ENCODE measurements at regions not wholly inside any gene's neighbourhood (a gene's known extent, or its start where the extent isn't known, plus 50 kb on each side); places are given as distances from the start of the nearest gene placed in this dataset.

- no peaks in the 10 kb centered on the region for H3K27me3 ChIP-seq (ENCODE audit: insufficient read depth, low read depth, low read length)
- no peaks in the 10 kb centered on the region for H3K9me3 ChIP-seq (ENCODE audit: low read length)
- no peak overlapping the region for H3K4me3 ChIP-seq (ENCODE audit: low read length)
- TF ChIP-seq EZH2 (IDR thresholded peaks at IDR 0.05; ENCODE audit: borderline replicate concordance, insufficient read depth, low read length, poor library complexity, severe bottlenecking) (no peak), MXI1 (conservative IDR thresholded peaks at IDR 0.05; ENCODE audit: poor library complexity, severe bottlenecking) (no peak), TAF1 (IDR thresholded peaks at IDR 0.05; ENCODE audit: low read depth) (no peak), REST (IDR thresholded peaks at IDR 0.05; ENCODE audit: borderline replicate concordance) (no peak), SMC3 (conservative IDR thresholded peaks at IDR 0.05; ENCODE audit: poor library complexity) (no peak), POLR2AphosphoS5 (IDR thresholded peaks at IDR 0.05) (no peak), RAD21 (conservative IDR thresholded peaks at IDR 0.05) (no peak), CTCF (IDR thresholded peaks at IDR 0.05; ENCODE audit: poor library complexity, severe bottlenecking) (no peak), EP300 (conservative IDR thresholded peaks at IDR 0.05; ENCODE audit: poor library complexity, severe bottlenecking) (no peak)
- no peaks in the 10 kb centered on the region for H4K20me1 ChIP-seq (ENCODE audit: insufficient read depth)
- H3K36me3 ChIP-seq (ENCODE audit: insufficient read depth, low read length), result no peaks in the 10 kb centered on the region
- H3F3A ChIP-seq (ENCODE audit: insufficient read depth, low read length, poor library complexity, severe bottlenecking), result no peaks in the 10 kb centered on the region
- H2AFZ ChIP-seq (ENCODE audit: low read depth, low read length), result no peak overlapping the region
- no peak overlapping the region for H3K27ac ChIP-seq (ENCODE audit: low read length)
- H3K79me2 ChIP-seq (replicated peaks; ENCODE audit: insufficient read depth, low read length), result no peaks in the 10 kb centered on the region
- no peak overlapping the region for H3K9ac ChIP-seq (ENCODE audit: low read length)
- H3K9me2 ChIP-seq (ENCODE audit: insufficient read depth, low read length), result no peaks in the 10 kb centered on the region
- H3K4me2 ChIP-seq (ENCODE audit: low read length), result no peak overlapping the region
Measured at GRCh38 chr4:11912886-11913285, 484.2 kb upstream of the HS3ST1 start.

GRCh38 chr4:11910812-11911211 lies 482.1 kb upstream of the HS3ST1 start:
- Histone ChIP-seq H3K79me2 (replicated peaks; ENCODE audit: insufficient read depth, low read length) (no peaks in the 10 kb centered on the region), H3K27ac (ENCODE audit: low read length) (no peak overlapping the region), H3F3A (ENCODE audit: insufficient read depth, low read length, poor library complexity, severe bottlenecking) (no peaks in the 10 kb centered on the region), H3K4me2 (ENCODE audit: low read length) (no peak overlapping the region), H4K20me1 (ENCODE audit: insufficient read depth) (no peaks in the 10 kb centered on the region), H3K4me3 (ENCODE audit: low read length) (no peak overlapping the region), H2AFZ (ENCODE audit: low read depth, low read length) (no peak overlapping the region), H3K9ac (ENCODE audit: low read length) (no peak overlapping the region), H3K9me2 (ENCODE audit: insufficient read depth, low read length) (no peaks in the 10 kb centered on the region), H3K27me3 (ENCODE audit: insufficient read depth, low read depth, low read length) (no peaks in the 10 kb centered on the region), H3K9me3 (ENCODE audit: low read length) (no peaks in the 10 kb centered on the region), H3K36me3 (ENCODE audit: insufficient read depth, low read length) (no peaks in the 10 kb centered on the region)
- TF ChIP-seq EZH2 (IDR thresholded peaks at IDR 0.05; ENCODE audit: borderline replicate concordance, insufficient read depth, low read length, poor library complexity, severe bottlenecking), result no peak
- TF ChIP-seq TAF1 (IDR thresholded peaks at IDR 0.05; ENCODE audit: low read depth), result no peak
- TF ChIP-seq EP300 (conservative IDR thresholded peaks at IDR 0.05; ENCODE audit: poor library complexity, severe bottlenecking), result no peak
- TF ChIP-seq REST (IDR thresholded peaks at IDR 0.05; ENCODE audit: borderline replicate concordance), result no peak
